OCI-LY3 (cell line): ENCODE measurements at regions not wholly inside any gene's neighbourhood (a gene's known extent, or its start where the extent isn't known, plus 50 kb on each side); places are given as distances from the start of the nearest gene placed in this dataset.

Source experiments
- EZH2phosphoT487 ChIP-seq: fragments of 200-600 bp; shearing (Covaris generic); IDR thresholded peaks from 2 replicates; pipeline ENCODE4 v1.6.1; 2018; ENCODE audit warnings: antibody characterized with exemption, mixed run types, low read depth
- TF ChIP-seq, protein P1 (sequence below): fragments of 200-600, 300-600 bp; sonication (generic); IDR thresholded peaks from 2 replicates; pipeline ENCODE4 v1.5.1; 2014; ENCODE audit warnings: antibody characterized with exemption, low read length, low read depth

GRCh38 chr5:124576848-124577409 is 169.5 kb downstream of the ZNF608 start:
- TF ChIP-seq, protein P1, sequence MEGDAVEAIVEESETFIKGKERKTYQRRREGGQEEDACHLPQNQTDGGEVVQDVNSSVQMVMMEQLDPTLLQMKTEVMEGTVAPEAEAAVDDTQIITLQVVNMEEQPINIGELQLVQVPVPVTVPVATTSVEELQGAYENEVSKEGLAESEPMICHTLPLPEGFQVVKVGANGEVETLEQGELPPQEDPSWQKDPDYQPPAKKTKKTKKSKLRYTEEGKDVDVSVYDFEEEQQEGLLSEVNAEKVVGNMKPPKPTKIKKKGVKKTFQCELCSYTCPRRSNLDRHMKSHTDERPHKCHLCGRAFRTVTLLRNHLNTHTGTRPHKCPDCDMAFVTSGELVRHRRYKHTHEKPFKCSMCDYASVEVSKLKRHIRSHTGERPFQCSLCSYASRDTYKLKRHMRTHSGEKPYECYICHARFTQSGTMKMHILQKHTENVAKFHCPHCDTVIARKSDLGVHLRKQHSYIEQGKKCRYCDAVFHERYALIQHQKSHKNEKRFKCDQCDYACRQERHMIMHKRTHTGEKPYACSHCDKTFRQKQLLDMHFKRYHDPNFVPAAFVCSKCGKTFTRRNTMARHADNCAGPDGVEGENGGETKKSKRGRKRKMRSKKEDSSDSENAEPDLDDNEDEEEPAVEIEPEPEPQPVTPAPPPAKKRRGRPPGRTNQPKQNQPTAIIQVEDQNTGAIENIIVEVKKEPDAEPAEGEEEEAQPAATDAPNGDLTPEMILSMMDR = no peak
- no peak for TF ChIP-seq EZH2phosphoT487
